ENCODE measurements at regions not wholly inside any gene's neighbourhood (a gene's known extent, or its start where the extent isn't known, plus 50 kb on each side); places are given as distances from the start of the nearest gene placed in this dataset.

DNA sequence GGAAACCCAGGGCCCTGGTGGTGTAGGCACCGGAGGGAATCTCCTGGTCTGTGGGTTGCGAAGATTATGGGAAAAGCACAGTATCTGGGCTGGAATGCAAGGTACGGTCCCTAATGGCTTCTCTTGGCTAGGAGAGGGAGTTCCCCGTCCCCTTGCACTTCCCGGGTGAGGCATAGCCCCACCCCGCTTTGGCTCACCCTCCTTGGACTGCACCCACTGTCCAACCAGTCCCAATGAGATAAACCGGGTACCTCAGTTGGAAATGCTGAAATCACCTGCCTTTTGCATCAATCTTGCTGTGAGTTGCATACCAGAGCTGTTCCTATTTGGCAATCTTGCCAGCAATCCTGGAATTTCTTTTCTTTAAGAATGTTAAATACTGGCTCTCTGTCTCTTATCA lies 1429.1 kb downstream of the MAT2B start:
- POLR2A ChIA-PET = no interaction called here
- ATAC-seq (ENCODE audit: low read depth) (no peak), DNase-seq (no peak)
- Mint-ChIP-seq H3K9me3 (peaks cover 10% of the 10 kb centered on the region), H3K36me3 (no peaks in the 10 kb centered on the region), H3K27me3 (no peaks in the 10 kb centered on the region), H3K27ac (no peak overlapping the region), H3K4me3 (no peak overlapping the region), H3K4me1 (no peaks in the 10 kb centered on the region)

DNA sequence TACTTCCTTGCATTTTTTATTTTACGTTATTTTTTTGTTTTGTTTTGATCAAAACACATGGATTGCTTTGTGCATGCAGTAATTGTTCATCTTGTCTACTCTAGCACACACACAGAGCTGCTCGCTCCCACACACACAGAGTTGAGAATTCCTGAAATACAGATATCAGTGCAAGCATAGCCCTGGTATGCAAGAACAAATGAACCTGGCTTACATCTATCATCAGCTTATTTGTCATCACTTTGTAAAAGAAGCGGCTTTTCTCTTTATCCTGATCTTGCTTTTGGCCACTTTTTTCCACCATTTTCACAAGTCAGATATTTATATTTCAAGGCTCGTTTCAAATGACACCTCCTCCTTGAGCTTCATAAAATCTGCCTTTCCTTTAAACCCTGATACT lies 1435.7 kb downstream of the MAT2B start:
- Mint-ChIP-seq H3K27ac (no peak overlapping the region), H3K4me3 (no peak overlapping the region), H3K36me3 (no peaks in the 10 kb centered on the region), H3K4me1 (no peaks in the 10 kb centered on the region), H3K27me3 (no peaks in the 10 kb centered on the region), H3K9me3 (peaks cover 1% of the 10 kb centered on the region)
- ATAC-seq (ENCODE audit: low read depth) (no peak), DNase-seq (no peak)
- POLR2A ChIA-PET = no interaction called here

DNA sequence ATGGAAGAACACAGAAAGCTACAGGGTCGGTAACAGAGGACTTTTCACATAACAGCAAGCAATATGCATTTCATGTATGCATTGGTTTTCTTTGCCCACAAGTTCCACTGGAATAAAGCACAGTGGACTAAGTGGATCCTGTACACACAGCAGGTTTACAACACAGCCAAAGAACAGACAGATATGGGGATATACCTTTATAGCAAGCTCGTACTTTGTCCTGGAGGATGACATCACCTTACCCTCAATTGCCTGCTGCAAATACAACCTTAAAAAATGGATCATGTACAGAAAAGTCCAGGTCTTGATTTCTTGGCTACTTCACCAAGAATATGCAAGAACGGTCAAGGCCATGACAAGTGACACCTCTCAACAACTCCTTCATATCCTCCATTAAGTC lies 1445.5 kb downstream of the MAT2B start:
- Mint-ChIP-seq H3K27ac (no peak overlapping the region), H3K36me3 (no peaks in the 10 kb centered on the region), H3K4me1 (no peaks in the 10 kb centered on the region), H3K27me3 (no peaks in the 10 kb centered on the region), H3K9me3 (no peaks in the 10 kb centered on the region), H3K4me3 (no peak overlapping the region)
- ATAC-seq (ENCODE audit: low read depth) (no peak), DNase-seq (no peak)
- POLR2A ChIA-PET = no interaction called here

DNA sequence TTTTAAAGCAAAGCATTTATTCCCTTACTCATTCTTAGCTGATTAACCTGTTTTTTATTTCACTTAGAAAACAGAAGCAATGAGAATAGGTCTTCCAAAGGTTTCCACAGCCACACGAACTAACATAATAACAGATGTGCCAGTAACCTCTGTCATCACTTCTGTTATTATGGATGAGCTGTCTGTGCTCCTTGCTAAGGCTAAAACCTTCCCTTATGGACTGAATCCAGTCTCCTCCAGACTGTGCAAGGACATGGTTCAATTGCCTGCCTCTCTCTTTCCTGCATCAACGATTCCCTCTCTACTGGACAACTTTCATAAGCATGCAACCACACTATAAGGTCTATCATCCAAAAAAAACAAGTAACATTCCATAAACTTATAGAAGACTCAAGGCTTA lies 1446.2 kb downstream of the MAT2B start:
- POLR2A ChIA-PET = no interaction called here
- Mint-ChIP-seq H3K9me3 (no peaks in the 10 kb centered on the region), H3K27me3 (no peaks in the 10 kb centered on the region), H3K27ac (no peak overlapping the region), H3K4me3 (no peak overlapping the region), H3K36me3 (no peaks in the 10 kb centered on the region), H3K4me1 (no peaks in the 10 kb centered on the region)
- ATAC-seq (ENCODE audit: low read depth) (no peak), DNase-seq (no peak)

DNA sequence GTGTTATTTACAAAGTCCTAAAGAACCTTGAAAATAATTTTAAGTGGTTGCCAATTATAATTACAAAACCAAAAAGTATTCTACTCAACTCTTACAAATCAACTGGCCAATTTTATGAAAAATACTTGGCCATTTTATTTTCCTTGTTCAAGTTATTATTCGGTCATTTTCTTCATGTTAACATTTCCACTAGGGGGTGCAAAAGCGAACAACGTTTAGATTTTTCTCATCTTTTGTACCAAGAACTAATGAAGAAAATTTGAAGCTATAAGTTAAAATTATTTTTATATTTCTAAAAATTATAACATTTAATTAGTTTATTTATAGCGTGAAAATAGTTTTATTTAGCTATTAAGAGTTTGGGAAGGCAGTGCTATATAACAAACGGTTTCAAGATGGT lies 1453.3 kb downstream of the MAT2B start:
- DNase-seq = no peak
- H3K4me1 Mint-ChIP-seq = no peaks in the 10 kb centered on the region
- no peak overlapping the region for H3K27ac Mint-ChIP-seq

DNA sequence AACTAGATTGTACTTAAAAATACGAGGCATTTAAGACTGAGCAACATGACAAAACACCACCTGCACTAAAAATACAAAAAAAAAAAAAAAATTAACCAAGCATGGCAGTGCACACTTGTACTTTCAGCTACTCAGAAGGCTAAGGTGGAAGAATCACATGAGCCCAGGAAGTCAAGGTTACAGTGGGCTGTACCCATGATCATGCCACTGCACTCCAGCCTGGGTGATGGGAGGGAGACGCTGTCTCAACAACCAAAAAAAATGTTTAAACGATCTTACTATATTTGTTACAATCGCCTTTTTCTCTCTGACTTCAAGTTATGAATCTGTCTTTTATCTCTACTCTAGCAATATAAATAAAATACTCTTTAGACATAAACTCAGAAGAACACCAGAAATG lies 1454.3 kb downstream of the MAT2B start:
- Mint-ChIP-seq H3K27me3 (no peaks in the 10 kb centered on the region), H3K4me1 (no peaks in the 10 kb centered on the region), H3K4me3 (no peak overlapping the region), H3K27ac (no peak overlapping the region), H3K36me3 (no peaks in the 10 kb centered on the region), H3K9me3 (peaks cover 1% of the 10 kb centered on the region)
- ATAC-seq (ENCODE audit: low read depth) (no peak), DNase-seq (no peak)
- POLR2A ChIA-PET = no interaction called here

More for the DNA sequence above, 1453.3 kb downstream of the MAT2B start:
- no peak overlapping the region for H3K4me3 Mint-ChIP-seq
- ATAC-seq (ENCODE audit: low read depth) = no peak
- peaks cover 1% of the 10 kb centered on the region for H3K9me3 Mint-ChIP-seq
- POLR2A ChIA-PET = no interaction called here
- H3K27me3 Mint-ChIP-seq = no peaks in the 10 kb centered on the region
- H3K36me3 Mint-ChIP-seq = no peaks in the 10 kb centered on the region

DNA sequence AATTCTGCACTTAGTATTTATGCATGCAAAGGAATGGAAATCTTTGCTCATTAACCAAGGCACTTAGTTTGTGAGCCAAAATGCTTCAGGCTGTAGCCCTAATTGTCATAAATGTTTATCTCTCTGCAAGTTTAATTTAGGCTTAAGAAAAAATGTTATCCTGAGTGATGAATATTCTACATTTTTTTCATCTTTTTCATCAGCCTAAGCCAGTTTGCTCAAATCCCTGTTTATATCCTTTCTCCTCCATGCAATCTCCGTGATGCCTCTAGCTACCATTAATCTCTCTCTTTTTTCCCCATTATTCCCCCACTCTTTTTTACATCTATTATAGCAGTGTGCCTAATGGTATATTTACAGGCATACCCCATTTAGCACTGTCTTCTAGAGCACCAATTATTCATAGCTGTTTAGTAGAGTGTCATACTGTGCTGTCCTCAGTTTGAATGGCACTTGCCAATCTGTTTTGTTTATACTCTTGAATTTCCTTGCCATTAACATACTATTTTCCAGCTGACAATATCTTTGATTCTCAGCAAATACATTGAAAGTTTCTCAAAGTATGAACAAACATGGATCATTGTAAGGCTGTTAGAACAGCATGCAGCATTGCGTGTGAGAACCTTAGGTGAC lies 1457.0 kb downstream of the MAT2B start:
- H3K9me3 Mint-ChIP-seq = no peaks in the 10 kb centered on the region
- no peaks in the 10 kb centered on the region for H3K36me3 Mint-ChIP-seq
- H3K27me3 Mint-ChIP-seq = no peaks in the 10 kb centered on the region
- ATAC-seq (ENCODE audit: low read depth) (no peak), DNase-seq (no peak)
- no peak overlapping the region for H3K27ac Mint-ChIP-seq
- H3K4me3 Mint-ChIP-seq = no peak overlapping the region
- POLR2A ChIA-PET = no interaction called here
- no peaks in the 10 kb centered on the region for H3K4me1 Mint-ChIP-seq

DNA sequence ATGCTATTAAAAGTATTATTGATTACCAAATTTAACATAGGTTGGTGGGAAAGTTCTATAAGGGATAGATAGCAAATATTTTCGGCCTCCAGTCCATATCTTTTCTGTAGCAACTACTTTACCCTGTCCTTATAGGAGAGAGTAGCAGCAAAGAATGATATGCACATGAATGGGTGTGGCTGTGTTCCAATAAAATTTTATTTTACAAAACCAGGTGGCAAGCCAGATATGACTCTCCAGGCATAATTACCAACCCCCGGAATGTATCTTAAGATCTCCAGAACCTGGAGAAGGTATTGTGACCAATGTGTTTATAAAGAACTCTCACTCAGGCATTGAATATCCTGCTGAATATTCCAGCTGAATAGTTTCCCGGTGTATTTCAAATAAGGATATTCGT lies 1461.2 kb downstream of the MAT2B start:
- Mint-ChIP-seq H3K9me3 (no peaks in the 10 kb centered on the region), H3K27ac (no peak overlapping the region), H3K27me3 (no peaks in the 10 kb centered on the region), H3K36me3 (no peaks in the 10 kb centered on the region), H3K4me1 (no peaks in the 10 kb centered on the region), H3K4me3 (no peak overlapping the region)
- POLR2A ChIA-PET = no interaction called here
- ATAC-seq (ENCODE audit: low read depth) (no peak), DNase-seq (no peak)

DNA sequence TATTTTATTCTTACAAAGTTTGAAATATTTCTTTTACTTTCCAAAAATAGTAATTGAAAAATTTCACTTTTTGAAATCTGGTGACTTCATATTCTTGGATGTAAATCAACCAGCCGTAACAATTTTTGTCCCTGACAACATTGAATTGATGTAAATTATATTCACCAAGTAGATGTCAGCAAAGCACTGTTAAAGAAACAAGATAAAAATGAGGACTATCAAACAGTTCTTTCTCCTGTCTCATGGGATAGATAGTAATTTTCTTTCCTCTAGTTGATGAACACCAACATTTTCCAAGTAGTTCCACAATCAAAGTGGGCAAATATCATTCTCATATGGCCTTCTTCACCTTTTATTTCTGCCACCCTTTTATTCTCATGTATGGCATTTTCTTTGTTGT lies 1461.9 kb downstream of the MAT2B start:
- DNase-seq (no peak), ATAC-seq (ENCODE audit: low read depth) (no peak)
- Mint-ChIP-seq H3K27ac (no peak overlapping the region), H3K36me3 (no peaks in the 10 kb centered on the region), H3K4me1 (no peaks in the 10 kb centered on the region), H3K27me3 (no peaks in the 10 kb centered on the region), H3K4me3 (no peak overlapping the region), H3K9me3 (no peaks in the 10 kb centered on the region)
- POLR2A ChIA-PET = no interaction called here

DNA sequence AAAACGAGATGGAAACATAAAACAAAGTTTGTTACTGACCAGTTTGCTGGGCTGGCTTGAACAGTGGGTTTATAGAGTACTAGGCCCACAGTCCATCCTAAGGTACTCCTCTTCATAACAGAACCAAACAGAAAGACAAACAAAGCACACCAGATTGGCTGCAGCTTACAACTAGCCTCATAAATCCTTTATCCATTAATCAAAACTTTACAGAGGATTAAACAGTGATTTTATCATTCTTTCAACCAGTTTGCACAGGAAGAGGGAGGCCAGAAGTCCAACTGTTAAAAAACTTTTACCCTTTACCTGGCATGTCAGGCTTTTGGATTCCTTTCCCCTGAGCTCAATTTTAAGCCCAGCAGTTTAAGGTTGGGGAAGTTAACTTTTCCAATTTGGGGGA lies 1467.6 kb downstream of the MAT2B start:
- Mint-ChIP-seq H3K27ac (no peak overlapping the region), H3K9me3 (peaks cover 10% of the 10 kb centered on the region), H3K4me3 (no peak overlapping the region), H3K4me1 (no peaks in the 10 kb centered on the region), H3K36me3 (no peaks in the 10 kb centered on the region), H3K27me3 (no peaks in the 10 kb centered on the region)
- ATAC-seq (ENCODE audit: low read depth) = no peak
- DNase-seq = no peak
- POLR2A ChIA-PET = no interaction called here

DNA sequence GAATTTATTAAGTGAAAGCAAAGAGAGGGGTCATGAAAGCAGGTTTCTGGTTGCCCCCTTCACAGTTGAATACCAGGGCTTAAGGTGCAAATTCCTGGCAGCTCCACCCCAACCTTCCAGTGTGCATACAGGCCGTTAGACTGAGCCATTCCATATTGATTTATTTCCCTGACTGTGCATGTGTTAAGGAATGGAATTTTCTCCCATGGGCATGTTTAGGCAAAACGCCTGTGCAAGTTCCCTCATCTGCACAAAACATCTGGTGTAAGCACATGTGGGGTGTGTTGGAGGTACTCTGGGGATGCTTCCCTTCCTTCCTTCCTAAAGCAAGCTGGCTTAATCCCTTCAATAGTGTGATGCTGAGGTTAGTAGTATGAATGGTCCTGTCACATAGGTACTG lies 1470.6 kb downstream of the MAT2B start:
- peaks cover 10% of the 10 kb centered on the region for H3K9me3 Mint-ChIP-seq
- H3K4me1 Mint-ChIP-seq = no peaks in the 10 kb centered on the region
- H3K27me3 Mint-ChIP-seq = no peaks in the 10 kb centered on the region
- H3K4me3 Mint-ChIP-seq = no peak overlapping the region
- no peaks in the 10 kb centered on the region for H3K36me3 Mint-ChIP-seq
- POLR2A ChIA-PET = no interaction called here
- no peak for DNase-seq
- ATAC-seq (ENCODE audit: low read depth) = no peak
- H3K27ac Mint-ChIP-seq = no peak overlapping the region

DNA sequence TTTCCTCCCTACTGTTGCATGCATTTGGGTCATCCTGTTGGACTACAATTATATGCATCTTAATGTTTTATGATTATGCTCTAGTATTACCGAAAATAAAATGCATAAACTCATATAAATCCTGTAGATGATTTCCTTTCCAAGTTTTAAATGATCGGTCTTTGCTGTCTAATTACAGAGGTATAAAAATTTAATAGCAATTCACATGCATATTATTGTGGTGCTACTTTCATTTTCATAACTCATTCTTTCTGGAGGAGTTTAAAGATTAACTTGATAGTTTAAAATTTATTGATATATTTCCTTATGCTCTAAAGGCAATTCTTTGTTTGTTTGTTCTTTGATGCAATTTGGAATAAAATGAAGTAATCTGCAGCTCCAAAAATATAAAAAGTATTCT lies 1475.1 kb downstream of the MAT2B start:
- Mint-ChIP-seq H3K27me3 (no peaks in the 10 kb centered on the region), H3K4me3 (no peak overlapping the region), H3K36me3 (no peaks in the 10 kb centered on the region), H3K9me3 (peaks cover 8% of the 10 kb centered on the region), H3K27ac (no peak overlapping the region), H3K4me1 (no peaks in the 10 kb centered on the region)
- ATAC-seq (ENCODE audit: low read depth) (no peak), DNase-seq (no peak)
- POLR2A ChIA-PET = no interaction called here

DNA sequence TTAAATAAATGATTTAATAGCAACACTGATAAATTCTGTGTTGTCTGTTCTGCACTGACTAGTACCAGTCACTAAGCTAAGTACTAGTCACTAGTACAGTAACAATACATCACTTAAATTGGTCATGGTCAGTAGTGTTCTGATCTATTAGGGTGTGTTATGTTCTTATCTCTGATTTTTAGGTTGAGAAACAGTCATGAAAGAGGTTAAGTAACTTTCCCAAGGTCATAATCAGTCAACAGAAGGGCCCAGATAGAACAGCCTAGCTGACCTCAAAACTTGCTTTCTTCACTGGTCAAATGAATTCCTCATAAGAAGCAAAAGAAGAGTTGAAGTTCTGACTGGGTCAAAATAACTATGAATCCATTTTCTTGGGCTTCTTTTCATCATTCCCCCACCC lies 1492.7 kb downstream of the MAT2B start:
- no peak for ATAC-seq (ENCODE audit: low read depth)
- POLR2A ChIA-PET = no interaction called here
- no peaks in the 10 kb centered on the region for H3K27me3 Mint-ChIP-seq

DNA sequence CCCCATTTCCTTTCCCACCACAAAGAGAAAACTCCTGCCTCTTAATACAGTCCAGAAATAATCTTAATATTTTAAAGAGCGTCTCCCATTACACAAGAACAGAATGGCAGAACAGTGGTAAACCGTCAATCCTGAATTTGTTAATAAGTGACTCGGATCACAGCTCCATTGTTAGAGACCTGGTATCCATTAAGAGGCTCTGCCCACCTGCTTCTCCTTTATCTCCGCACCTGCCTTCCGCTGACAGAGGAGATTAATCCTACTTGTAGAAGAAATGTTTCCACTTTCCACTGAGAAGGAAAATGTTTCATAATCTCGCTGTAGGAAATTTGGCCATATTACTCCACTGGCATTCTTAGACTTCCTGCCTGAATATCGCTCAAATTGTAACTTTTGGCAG lies 1493.2 kb downstream of the MAT2B start:
- Mint-ChIP-seq H3K27ac (no peak overlapping the region), H3K4me1 (no peaks in the 10 kb centered on the region), H3K27me3 (no peaks in the 10 kb centered on the region), H3K36me3 (no peaks in the 10 kb centered on the region), H3K9me3 (peaks cover 3% of the 10 kb centered on the region), H3K4me3 (no peak overlapping the region)
- POLR2A ChIA-PET = no interaction called here
- ATAC-seq (ENCODE audit: low read depth) = no peak
- DNase-seq = no peak

More for the DNA sequence above, 1492.7 kb downstream of the MAT2B start:
- Mint-ChIP-seq H3K9me3 (peaks cover 3% of the 10 kb centered on the region), H3K36me3 (no peaks in the 10 kb centered on the region), H3K27ac (no peak overlapping the region), H3K4me3 (no peak overlapping the region), H3K4me1 (no peaks in the 10 kb centered on the region)
- DNase-seq = no peak

All from activated naive CD8-positive, alpha-beta T cell treated with anti-CD3 and anti-CD28 coated beads, Interleukin-2, amount 10 ng/mL, durations not matched to agents 7 days and 5 days (primary cell).